ENCODE measurements at regions not wholly inside any gene's neighbourhood (a gene's known extent, or its start where the extent isn't known, plus 50 kb on each side); places are given as distances from the start of the nearest gene placed in this dataset.

- TF ChIP-seq POLR2A (IDR thresholded peaks at IDR 0.05; ENCODE audit: low read length) (no peak), GATA1 (IDR thresholded peaks at IDR 0.05; ENCODE audit: low read depth, low read length) (no peak)
Observed at GRCh38 chr5:167319243-167319642, 972.2 kb upstream of the WWC1 start.
